H1 (cell line): ENCODE measurements at regions not wholly inside any gene's neighbourhood (a gene's known extent, or its start where the extent isn't known, plus 50 kb on each side); places are given as distances from the start of the nearest gene placed in this dataset.

Source experiments
- CHD7 ChIP-seq: fragments of 300-600 bp; sonication (generic); IDR thresholded peaks from 2 replicates; pipeline ENCODE4 v1.7.1; 2012; ENCODE audit warnings: low read length, moderate library complexity, mild to moderate bottlenecking, inconsistent platforms; ENCODE audit not compliant: insufficient replicate concordance
- EZH2 ChIP-seq: fragments of 200-600 bp; sonication (generic); IDR thresholded peaks from 2 replicates; pipeline ENCODE4 v1.7.1; 2012; ENCODE audit warnings: low read depth, mild to moderate bottlenecking, moderate library complexity, low read length, inconsistent platforms; ENCODE audit not compliant: severe bottlenecking
- GABPA ChIP-seq: IDR thresholded peaks from 2 replicates; pipeline ENCODE4 v1.6.1; 2011; ENCODE audit warnings: mild to moderate bottlenecking, low read length, moderate library complexity, borderline replicate concordance; ENCODE audit not compliant: insufficient read depth
- POLR2A ChIP-seq, 2 experiments: IDR thresholded peaks; 1 replicate in 1 of 2; 2 replicates in 1 of 2; pipeline ENCODE4 v1.6.1; 2011; ENCODE audit warnings: low read depth in 2 of 2, low read length in 2 of 2, mild to moderate bottlenecking in 2 of 2; ENCODE audit errors: control extremely low read depth in 1 of 2
- RBBP5 ChIP-seq: IDR thresholded peaks from 2 replicates; pipeline ENCODE4 v1.7.1; 2012; ENCODE audit warnings: low read depth, mild to moderate bottlenecking, inconsistent platforms, low read length, moderate library complexity, borderline replicate concordance
- RNF2 ChIP-seq: fragments of 200-900, 300-1000 bp; sonication (generic); IDR thresholded peaks from 2 replicates; pipeline ENCODE4 v1.7.1; 2016; ENCODE audit warnings: borderline replicate concordance, low read depth, mild to moderate bottlenecking, antibody characterized with exemption, low read length; ENCODE audit not compliant: poor library complexity, severe bottlenecking; ENCODE audit errors: missing control alignments
- RXRA ChIP-seq: IDR thresholded peaks from 2 replicates; pipeline ENCODE4 v1.6.1; 2011; ENCODE audit warnings: low read depth, mild to moderate bottlenecking, low read length, moderate library complexity; ENCODE audit not compliant: insufficient read depth
- SIRT6 ChIP-seq: IDR thresholded peaks from one replicate; pipeline ENCODE4 v1.7.1; 2012; ENCODE audit warnings: low read length, inconsistent platforms
- SIX5 ChIP-seq: IDR thresholded peaks from 2 replicates; pipeline ENCODE4 v1.6.1; 2011; ENCODE audit warnings: mild to moderate bottlenecking, low read depth, low read length
- SP1 ChIP-seq: IDR thresholded peaks from 2 replicates; pipeline ENCODE4 v1.6.1; 2011; ENCODE audit warnings: low read depth, low read length
- ZNF274 ChIP-seq: IDR thresholded peaks from 2 replicates; pipeline ENCODE4 v1.7.0; 2012; ENCODE audit warnings: low read length, borderline replicate concordance; ENCODE audit errors: extremely low read depth

- TF ChIP-seq CHD7 (no peak), POLR2A (IDR thresholded peaks at IDR 0.05; ENCODE audit: control extremely low read depth in 1 of 2, low read depth in 2 of 2, low read length in 2 of 2) (no peak), ZNF274 (no peak), SIX5 (no peak), RNF2 (no peak), EZH2 (no peak), SIRT6 (no peak), RXRA (no peak), SP1 (no peak), GABPA (no peak), RBBP5 (no peak)
These were observed 772.8 kb upstream of the DEFB115 start (continued) for GRCh38 chr20:30484749-30485070.
